Prostate gland (tissue), 2 donors: ENCODE measurements at regions not wholly inside any gene's neighbourhood (a gene's known extent, or its start where the extent isn't known, plus 50 kb on each side); places are given as distances from the start of the nearest gene placed in this dataset.

Experiments
- CTCF ChIP-seq, 4 experiments: fragments of 200-600 bp in 2 of 4; fragments of 450-650 bp in 2 of 4; sonication (generic) in 2 of 4; IDR thresholded peaks; 1 replicate in 3 of 4; 2 replicates in 1 of 4; pipeline ENCODE4 v1.5.1; 2016 to 2019; ENCODE audit warnings: antibody characterized with exemption in 4 of 4, mild to moderate bottlenecking in 2 of 4, moderate library complexity in 2 of 4
- POLR2A ChIP-seq: fragments of 450-650 bp; IDR thresholded peaks from one replicate; pipeline ENCODE4 v1.6.1; 2016; ENCODE audit warnings: antibody characterized with exemption, mild to moderate bottlenecking
- POLR2AphosphoS5 ChIP-seq: sonication (generic); formaldehyde crosslinking; IDR thresholded peaks from one replicate; pipeline ENCODE4 v1.6.1; 2017; ENCODE audit warnings: antibody characterized with exemption

GRCh38 chr2:451495-451894 is 163.6 kb upstream of the ALKAL2 start:
- TF ChIP-seq CTCF (IDR thresholded peaks at IDR 0.05) (no peak), POLR2AphosphoS5 (no peak), POLR2A (no peak)
